HG03469 (cell line): ENCODE measurements at regions not wholly inside any gene's neighbourhood (a gene's known extent, or its start where the extent isn't known, plus 50 kb on each side); places are given as distances from the start of the nearest gene placed in this dataset.
A peak's percentile ranks its signal among the peaks of the same experiment; 100 is the strongest.

Experiments used
- ATAC-seq: cut with Tn5 transposase; IDR thresholded peaks from one replicate; pipeline ENCODE4 v1.9.1; 2021; ENCODE audit warnings: mild to moderate bottlenecking, moderate library complexity, moderate number of reproducible peaks; ENCODE audit not compliant: unreplicated experiment

- ATAC-seq: no peak
Observed at GRCh38 chr10:10824591-10825148, 193.0 kb upstream of the CELF2 start.

GRCh38 chr10:10826125-10826524 is 191.5 kb upstream of the CELF2 start:
- no peak for ATAC-seq

- no peak for ATAC-seq
Observed at GRCh38 chr10:10828623-10829022, 189.0 kb upstream of the CELF2 start.

- ATAC-seq: no peak
Observed at GRCh38 chr10:10829576-10829975, 188.1 kb upstream of the CELF2 start.

- no peak for ATAC-seq
Observed at GRCh38 chr10:10830293-10830986, 187.2 kb upstream of the CELF2 start.

- ATAC-seq: no peak
Observed at GRCh38 chr10:10831085-10831484, 186.6 kb upstream of the CELF2 start.

GRCh38 chr10:10833955-10834354 is 183.7 kb upstream of the CELF2 start:
- ATAC-seq: no peak

- no peak for ATAC-seq
Observed at GRCh38 chr10:10844251-10844650, 173.4 kb upstream of the CELF2 start.

- ATAC-seq: no peak
Observed at GRCh38 chr10:10845185-10845584, 172.5 kb upstream of the CELF2 start.

- ATAC-seq: no peak
Observed at GRCh38 chr10:10845826-10846503, 171.7 kb upstream of the CELF2 start.

- no peak for ATAC-seq
Observed at GRCh38 chr10:10846504-10846900, 171.2 kb upstream of the CELF2 start.

- ATAC-seq: no peak
Observed at GRCh38 chr10:10847387-10847786, 170.3 kb upstream of the CELF2 start.

- no peak for ATAC-seq
Observed at GRCh38 chr10:10848488-10849111, 169.1 kb upstream of the CELF2 start.

GRCh38 chr10:10849306-10849705 is 168.4 kb upstream of the CELF2 start:
- no peak for ATAC-seq

- ATAC-seq: no peak
Observed at GRCh38 chr10:10850214-10850613, 167.5 kb upstream of the CELF2 start.

- no peak for ATAC-seq
Observed at GRCh38 chr10:10852464-10852863, 165.2 kb upstream of the CELF2 start.

- ATAC-seq: no peak
Observed at GRCh38 chr10:10853954-10854353, 163.7 kb upstream of the CELF2 start.

- no peak for ATAC-seq
Observed at GRCh38 chr10:10854725-10855124, 162.9 kb upstream of the CELF2 start.

GRCh38 chr10:10855151-10855581 is 162.5 kb upstream of the CELF2 start:
- peak; percentile 80 for ATAC-seq

GRCh38 chr10:10860455-10860976 is 157.2 kb upstream of the CELF2 start:
- ATAC-seq: no peak

- ATAC-seq: no peak
Observed at GRCh38 chr10:10865303-10865702, 152.4 kb upstream of the CELF2 start.

- ATAC-seq: no peak
Observed at GRCh38 chr10:10865913-10866312, 151.8 kb upstream of the CELF2 start.
